ENCODE measurements at regions not wholly inside any gene's neighbourhood (a gene's known extent, or its start where the extent isn't known, plus 50 kb on each side); places are given as distances from the start of the nearest gene placed in this dataset.

DNA sequence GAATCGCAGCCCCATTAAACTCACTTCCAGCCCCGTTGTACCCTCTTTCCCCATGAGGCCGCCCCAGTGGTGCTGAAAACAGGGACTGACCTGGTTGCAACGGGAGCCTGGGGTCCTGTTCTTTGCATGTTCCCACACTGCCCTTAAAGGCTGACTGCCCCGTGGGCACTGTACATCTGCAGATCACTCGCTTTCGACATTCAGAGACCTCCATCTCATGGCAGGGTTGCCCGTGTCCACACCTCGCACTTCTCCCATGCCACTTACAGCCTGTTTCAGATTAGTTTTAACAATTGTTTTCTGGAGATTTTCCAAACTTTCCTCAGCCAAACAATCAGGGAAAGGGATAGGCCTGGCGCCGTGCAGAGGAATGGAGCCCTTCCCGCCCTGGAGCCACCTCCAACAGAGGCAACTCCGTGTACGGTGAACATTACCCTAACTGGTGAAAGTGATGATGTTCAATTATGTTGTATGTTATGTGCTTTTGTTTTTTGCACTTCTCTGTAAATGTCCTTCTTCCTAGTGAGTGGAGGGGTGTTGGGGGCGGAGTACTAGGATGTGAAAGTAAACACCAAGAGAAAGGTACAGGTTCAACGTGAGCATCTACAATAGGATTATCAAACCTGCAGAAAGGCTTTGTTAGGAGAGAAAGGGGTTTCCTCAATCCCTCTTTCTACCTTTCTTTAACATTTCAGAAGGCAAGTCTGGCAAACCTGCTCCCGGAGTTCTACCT lies 262.8 kb downstream of the FOXO1 start:
- DNase-seq, result no peak

DNA sequence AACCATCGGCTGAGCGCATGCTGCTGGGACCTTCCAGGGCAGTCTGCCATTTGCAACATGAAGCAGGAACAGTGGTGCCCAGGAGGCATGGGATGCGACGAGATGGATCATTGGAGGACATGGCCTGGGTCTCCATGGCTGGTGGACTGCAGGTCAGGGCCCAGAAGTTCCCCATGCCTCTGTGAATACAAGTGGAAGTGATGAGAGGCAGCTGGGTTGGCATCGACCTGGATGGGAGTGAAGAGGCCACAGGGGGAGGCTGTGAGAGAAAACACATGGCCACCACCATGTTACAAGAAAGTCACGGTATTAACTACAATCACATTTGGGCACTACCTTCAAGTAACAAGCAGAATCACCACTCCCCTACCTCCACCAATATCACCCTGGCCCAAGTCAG lies 262.0 kb downstream of the FOXO1 start:
- no peak for DNase-seq

- no peak for DNase-seq
Measured at GRCh38 chr13:40404967-40405716, 261.3 kb downstream of the FOXO1 start.

DNA sequence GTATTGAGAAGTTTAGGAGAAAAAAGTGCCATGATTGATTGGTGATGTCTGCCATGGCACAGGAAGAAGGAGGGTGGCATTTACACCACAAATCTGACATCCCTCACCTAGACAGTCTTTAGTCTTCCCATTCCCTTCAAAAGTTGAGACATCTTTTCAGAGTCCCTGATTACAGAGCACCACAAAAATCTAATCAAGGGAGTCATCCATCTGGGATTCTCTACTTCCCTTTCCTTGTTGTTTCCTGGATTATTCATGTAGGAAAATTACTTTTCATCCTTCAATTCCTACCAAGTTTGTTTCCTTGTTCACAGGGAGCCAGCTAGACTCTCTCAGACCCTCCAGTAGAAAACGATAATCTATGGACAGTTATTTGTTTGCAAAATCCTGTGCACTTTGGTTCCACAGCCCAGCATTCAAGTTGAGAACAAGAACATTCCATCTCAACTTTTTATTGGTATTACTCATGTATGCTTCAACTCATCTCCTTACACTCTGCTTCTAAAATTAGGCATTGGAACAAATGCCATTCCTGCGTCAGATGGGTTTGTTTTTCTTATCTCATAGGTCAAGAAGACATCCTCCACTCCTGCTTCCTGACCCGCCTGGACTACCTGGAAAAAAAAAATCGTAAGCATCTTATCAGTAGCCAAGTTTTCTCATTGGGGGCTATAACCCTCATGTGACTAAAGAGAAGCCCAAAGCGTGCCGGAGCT lies 259.9 kb downstream of the FOXO1 start:
- no peak for DNase-seq

- no peak for DNase-seq
Measured at GRCh38 chr13:40407567-40407966, 258.9 kb downstream of the FOXO1 start.

DNA sequence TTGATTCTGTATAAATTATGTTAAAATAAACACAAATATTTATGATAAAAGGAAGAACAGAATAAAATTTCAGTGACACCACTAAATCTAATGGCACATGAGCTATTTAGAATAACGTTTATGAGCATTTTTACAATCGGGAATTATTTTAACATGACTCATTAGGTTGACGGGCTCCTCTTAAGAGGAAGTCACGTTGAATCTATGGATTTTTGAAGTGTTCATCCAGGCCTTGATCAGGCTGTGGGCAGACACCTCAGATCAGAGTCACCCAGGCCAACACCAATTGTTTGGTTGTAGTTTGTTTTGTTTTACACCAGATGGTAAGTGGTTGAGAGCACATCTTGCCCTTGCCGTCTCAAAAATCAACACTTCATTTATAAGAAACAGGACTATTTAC lies 257.8 kb downstream of the FOXO1 start:
- peak; percentile 54 for DNase-seq

- DNase-seq, result no peak
Measured at GRCh38 chr13:40409278-40409677, 257.2 kb downstream of the FOXO1 start.

DNA sequence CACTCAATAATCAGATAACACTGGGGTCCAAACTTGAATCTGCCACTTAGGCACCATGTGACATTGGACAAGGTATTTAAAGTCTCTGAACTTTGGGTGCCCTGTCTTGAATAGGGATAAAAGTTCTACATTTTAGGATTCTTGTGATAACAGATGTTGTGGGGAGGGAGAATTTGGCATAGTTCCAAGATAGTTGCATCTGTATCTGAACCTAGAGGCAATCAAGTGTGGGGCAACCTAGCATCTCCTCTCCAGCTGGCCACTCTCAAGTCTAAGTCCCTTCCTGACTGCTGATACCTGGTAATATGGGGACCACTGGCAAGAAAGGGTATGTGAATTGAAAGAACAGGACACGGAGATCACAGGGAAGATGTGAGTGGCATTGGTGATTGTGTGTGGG lies 256.1 kb downstream of the FOXO1 start:
- DNase-seq, result no peak

DNA sequence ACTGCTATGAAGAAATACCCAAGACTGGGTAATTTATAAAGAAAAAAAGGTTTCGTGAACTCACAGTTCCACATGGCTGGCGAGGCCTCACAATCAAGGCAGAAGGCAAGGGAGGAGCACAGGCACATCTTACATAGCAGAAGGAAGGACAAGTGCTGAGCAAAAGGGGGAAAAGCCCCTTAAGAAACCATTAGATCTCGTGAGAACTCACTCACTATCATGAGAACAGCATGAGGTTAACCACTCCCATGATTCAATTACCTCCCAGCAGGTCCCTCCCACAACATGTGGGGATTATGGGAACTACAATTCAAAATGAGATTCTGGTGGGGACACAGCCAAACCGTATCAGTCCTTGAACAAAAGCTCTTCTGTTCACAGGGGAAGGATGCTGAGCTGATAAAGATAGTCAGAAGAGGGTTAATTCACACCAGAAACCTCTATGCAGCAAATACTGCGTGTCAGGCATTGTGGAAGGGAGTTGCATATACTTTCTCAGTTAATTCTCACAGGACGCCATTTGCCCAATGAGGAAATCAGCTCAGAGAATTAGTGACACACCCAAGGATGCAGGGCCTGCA lies 246.2 kb downstream of the FOXO1 start:
- no peak for DNase-seq

- no peak for DNase-seq
Measured at GRCh38 chr13:40422588-40423235, 243.7 kb downstream of the FOXO1 start.

GRCh38 chr13:40428354-40428753 lies 238.1 kb downstream of the FOXO1 start:
- peak; percentile 89 for DNase-seq

- DNase-seq, result no peak
Measured at GRCh38 chr13:40429706-40430545, 236.5 kb downstream of the FOXO1 start.

DNA sequence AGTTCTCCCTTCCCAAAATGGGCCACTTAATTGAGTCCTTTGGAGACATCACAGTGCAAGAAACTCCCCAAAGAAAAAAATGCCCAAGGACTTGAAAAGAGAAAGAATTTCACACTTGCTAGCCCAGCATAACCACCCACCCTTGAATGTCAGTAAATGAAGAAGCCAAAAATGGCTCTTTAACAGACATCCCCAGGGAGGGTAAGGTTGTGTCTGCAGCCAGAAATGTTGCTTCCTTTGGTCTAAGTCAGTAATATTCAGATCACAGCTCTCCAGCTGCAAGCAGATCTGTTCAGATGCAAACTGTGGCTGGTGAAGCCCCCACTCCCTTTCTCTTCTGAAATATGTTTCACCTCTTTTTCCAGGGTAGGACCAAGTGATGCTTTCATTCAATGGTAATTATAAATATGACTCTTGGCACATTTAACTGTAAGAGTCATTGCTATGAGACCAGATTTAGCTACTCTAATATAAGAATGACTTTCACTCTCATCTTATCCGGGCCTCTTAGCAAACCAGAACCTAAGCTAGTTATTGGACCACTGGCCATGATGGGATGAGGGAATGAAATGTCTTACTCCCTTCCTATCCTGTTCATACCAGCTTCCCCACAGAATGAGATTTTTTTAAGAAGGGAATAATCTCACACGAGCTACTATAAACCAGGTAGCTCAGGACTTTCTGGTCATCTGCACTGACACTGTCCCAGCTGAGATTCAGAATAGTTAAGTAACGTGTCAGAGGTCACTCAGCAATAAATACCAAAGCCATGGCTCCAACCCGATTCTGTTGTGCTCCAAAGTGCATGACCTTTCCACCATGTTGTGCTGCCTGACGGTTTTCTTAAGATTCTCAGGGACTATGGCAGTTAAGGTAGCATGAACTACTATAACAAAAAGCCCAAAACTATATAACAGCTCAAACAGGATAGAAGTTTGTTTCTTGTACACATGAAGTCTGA lies 234.1 kb downstream of the FOXO1 start:
- DNase-seq, result no peak

GRCh38 chr13:40433001-40433400 lies 233.4 kb downstream of the FOXO1 start:
- DNase-seq, result no peak

DNA sequence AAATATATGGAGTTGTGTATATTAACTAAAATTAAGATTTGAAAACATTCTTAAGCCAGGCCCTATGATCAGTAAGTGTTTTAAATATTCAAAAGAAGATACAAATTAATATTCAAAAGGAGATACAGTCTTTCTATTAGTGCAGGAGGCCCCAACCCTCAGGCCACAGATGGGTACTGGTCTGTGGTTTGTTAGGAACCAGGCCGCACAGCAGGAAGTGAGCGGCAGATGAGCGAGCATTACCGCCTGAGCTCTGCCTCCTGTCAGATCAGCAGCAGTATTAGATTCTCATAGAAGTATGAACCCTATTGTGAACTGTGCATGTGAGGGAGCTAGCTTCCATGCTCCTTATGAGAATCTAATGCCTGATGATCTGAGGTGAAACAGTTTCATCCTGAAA lies 232.9 kb downstream of the FOXO1 start:
- no peak for DNase-seq

DNA sequence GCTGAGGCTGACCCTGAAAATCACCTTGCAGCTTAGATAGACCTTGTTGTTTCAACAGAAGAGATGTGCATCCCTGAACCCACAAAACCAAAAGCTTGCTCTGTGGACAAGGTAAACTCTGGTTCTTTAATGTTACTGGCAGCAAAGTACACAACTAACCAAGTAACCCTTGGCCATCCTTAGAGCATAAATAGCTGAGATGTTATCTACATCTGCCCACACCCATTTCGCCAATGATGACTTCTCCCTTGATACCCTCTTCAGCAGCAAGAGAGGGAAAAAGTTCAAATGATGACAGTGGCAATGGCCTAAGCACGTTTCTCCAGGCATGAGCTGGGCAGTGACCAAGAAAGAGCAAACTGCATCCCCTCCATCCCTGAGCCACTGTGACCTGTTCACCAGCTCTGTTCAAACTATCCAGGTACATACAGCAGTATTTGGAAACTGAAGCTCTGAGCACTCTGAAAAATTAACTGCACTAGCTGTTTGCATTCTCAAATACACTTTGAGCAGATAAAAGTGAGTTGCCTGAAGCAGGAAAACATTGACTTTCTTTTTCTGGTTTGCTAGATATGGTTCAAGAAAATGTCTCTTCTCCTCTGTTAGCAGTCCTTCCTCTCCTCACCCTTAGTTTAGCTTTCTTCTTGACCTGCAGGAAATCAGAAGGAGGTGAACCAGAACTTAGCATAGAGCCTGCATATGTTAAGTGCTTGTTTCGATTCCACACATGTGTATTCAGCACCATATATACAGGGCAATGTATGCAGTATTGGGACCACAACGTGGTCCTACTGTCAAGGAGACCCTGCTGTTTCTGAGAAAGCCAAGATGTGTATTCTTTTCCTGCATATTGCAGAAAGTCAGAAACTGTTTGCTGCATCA lies 231.7 kb downstream of the FOXO1 start:
- no peak for DNase-seq

DNA sequence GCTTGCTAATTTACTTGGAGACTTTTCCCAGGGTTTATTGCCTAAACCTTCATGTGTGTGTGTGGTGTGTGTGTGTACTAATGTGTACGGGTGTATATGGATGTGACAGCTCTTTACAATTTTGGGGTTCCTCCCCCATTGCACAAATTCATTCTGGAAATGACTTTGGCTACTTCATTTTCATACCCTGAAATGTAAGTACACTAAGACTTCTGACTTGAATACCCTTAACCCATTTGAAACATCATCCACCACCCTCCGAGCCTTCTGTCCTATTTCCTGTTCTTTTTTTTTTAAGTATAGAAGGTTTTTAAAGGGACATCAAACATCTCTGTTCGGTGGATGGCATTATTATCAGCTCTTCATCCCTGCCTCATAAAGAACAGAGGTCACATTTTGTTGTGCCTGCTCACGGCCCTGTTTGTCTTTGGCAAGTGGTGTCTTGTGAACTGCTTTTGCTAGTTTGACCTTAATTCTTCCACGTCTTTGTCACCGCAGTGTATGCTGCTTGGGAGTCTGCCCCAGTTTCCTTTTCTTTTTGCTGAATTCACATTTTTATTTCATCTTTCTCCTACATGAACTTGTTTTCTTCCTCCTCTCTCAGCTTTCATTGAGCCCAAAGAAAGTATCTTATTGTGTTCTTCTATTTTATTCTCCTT lies 228.3 kb downstream of the FOXO1 start:
- no peak for DNase-seq

- peak; percentile 54 for DNase-seq
Measured at GRCh38 chr13:40438999-40439797, 227.2 kb downstream of the FOXO1 start.
